Activated CD4-positive, alpha-beta memory T cell treated with anti-CD3 and anti-CD28 coated beads for 36 hours (primary cell): ENCODE measurements at regions not wholly inside any gene's neighbourhood (a gene's known extent, or its start where the extent isn't known, plus 50 kb on each side); places are given as distances from the start of the nearest gene placed in this dataset.

ENCODE experiments used
- CTCF ChIA-PET: fragments of 350-600 bp; sonication (Branson Sonifier 250); formaldehyde crosslinking; loops from one replicate; lab custom pipeline; 2021; ENCODE audit warnings: antibody characterized with exemption, inconsistent platforms; lab: Charles Lee
- POLR2A ChIA-PET: fragments of 350-600 bp; sonication (Branson Sonifier 250); formaldehyde crosslinking; loops from one replicate; lab custom pipeline; 2021; ENCODE audit warnings: antibody characterized with exemption; lab: Charles Lee
- DNase-seq: peaks from one replicate; pipeline ENCODE4 v3.0.0-alpha.2; 2020
- H3K27ac Mint-ChIP-seq: one replicate; pipeline ENCODE4 v1.8.0; 2021; ENCODE audit warnings: mixed read lengths
- H3K27me3 Mint-ChIP-seq: one replicate; pipeline ENCODE4 v1.8.0; 2021; ENCODE audit warnings: mixed read lengths
- H3K36me3 Mint-ChIP-seq: one replicate; pipeline ENCODE4 v1.8.0; 2021; ENCODE audit warnings: mixed read lengths
- H3K4me1 Mint-ChIP-seq: one replicate; pipeline ENCODE4 v1.8.0; 2021; ENCODE audit warnings: low read depth, mixed read lengths
- H3K4me3 Mint-ChIP-seq: one replicate; pipeline ENCODE4 v1.8.0; 2021; ENCODE audit warnings: mild to moderate bottlenecking, mixed read lengths
- H3K9me3 Mint-ChIP-seq: one replicate; pipeline ENCODE4 v1.8.0; 2021; ENCODE audit warnings: mixed read lengths
- intact Hi-C: fragments of 100-400 bp; cut with micrococcal nuclease; formaldehyde crosslinking; loops from one replicate; pipeline ENCODE4 v1.15.1; 2023

DNA sequence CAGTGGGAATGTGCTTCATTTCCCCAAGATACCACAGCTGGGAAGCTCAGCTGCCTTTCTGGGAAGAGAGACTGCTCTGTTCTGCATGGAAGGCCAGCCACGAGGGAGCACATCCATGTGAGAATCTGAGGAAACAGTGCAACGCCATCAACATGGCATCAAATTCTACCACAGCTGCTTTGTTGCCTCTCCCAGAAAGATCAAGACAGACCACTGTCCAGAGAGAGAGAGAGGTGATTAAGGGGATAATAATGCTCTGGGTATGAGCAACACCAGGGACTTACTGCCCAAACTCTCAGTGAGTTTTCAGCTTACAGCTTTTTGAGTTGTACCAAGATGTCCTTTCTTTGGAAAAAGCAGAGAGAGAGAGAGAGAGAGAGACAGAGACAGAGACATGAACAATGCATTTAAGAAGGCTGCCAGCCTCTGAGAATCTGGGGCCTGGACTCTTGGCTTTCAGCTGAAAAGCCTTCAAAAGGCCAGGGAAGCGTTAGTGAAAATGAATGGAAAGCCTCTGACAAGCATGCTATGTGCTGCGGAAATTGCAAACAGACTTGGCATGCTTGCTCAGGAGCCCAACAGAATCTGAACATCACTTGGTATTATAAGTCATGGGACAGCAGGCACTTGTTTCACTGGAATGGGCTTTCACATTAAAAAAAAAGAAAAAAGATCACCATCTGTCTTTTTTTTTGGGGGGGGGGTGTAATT, 223.1 kb downstream of the MAP2K6 start:
- H3K27me3 Mint-ChIP-seq, result no peaks in the 10 kb centered on the region
- H3K4me1 Mint-ChIP-seq, result no peaks in the 10 kb centered on the region
- DNase-seq, result no peak
- peaks cover 8% of the 10 kb centered on the region for H3K9me3 Mint-ChIP-seq
- ChIA-PET CTCF (interaction anchor here (1.1 kb wide), 1 partner anchor 30 kb away, joined by 4 read pairs; no protein-coding TSS in a partner anchor), POLR2A (no interaction called here)
- no peak overlapping the region for H3K4me3 Mint-ChIP-seq
- H3K36me3 Mint-ChIP-seq, result no peaks in the 10 kb centered on the region
- no peak overlapping the region for H3K27ac Mint-ChIP-seq
- intact Hi-C loops, result no loop called here

DNA sequence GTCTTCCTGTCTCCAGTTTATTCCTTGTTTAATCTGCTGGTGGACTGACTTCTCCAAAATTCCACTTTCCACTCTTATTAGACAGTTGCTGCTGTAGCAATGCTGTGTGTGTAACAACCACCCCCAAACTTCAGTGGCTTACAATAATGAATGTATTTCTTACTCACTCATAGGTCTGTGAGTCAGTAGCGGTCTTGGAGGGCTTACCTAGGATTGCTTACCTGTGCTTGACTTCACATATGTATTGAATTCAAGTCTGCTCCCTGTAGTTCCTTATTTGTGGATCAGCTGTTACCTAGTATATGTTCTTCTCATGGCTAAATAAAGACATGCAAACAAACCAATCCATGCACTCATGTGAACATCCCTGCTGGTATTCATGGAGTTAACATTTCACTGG, 224.6 kb downstream of the MAP2K6 start:
- H3K36me3 Mint-ChIP-seq, result no peaks in the 10 kb centered on the region
- H3K4me3 Mint-ChIP-seq, result no peak overlapping the region
- H3K4me1 Mint-ChIP-seq, result no peaks in the 10 kb centered on the region
- H3K27me3 Mint-ChIP-seq, result no peaks in the 10 kb centered on the region
- H3K27ac Mint-ChIP-seq, result no peak overlapping the region
- CTCF ChIA-PET, result no interaction called here
- H3K9me3 Mint-ChIP-seq, result peaks cover 1% of the 10 kb centered on the region
- POLR2A ChIA-PET, result no interaction called here
- intact Hi-C loops, result no loop called here
- DNase-seq, result no peak

DNA sequence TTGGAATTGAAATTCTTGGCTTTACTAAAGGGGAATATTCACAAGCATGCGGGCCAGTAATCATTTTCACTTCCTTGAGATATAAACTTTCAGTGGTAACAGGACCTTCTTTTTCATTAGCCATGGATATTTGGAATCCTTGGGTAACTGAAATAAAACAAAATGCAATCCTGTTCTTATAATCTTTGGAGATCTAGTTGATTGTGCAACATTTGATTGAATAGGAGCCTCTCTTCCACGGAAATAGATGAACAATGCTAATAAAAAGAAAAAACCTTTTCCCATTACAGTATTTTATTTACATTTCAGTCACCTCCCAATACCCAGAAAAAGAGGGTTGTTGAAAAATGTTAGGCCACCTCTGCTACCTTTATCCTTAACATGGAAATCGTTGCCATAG, 225.6 kb downstream of the MAP2K6 start:
- ChIA-PET POLR2A (no interaction called here), CTCF (interaction anchor here (1.0 kb wide), 1 partner anchor 33 kb away, joined by 3 read pairs; no protein-coding TSS in a partner anchor)
- Mint-ChIP-seq H3K27ac (no peak overlapping the region), H3K27me3 (no peaks in the 10 kb centered on the region), H3K36me3 (no peaks in the 10 kb centered on the region), H3K4me3 (no peak overlapping the region), H3K9me3 (no peaks in the 10 kb centered on the region), H3K4me1 (no peaks in the 10 kb centered on the region)
- DNase-seq, result no peak
- intact Hi-C loops, result no loop called here

DNA sequence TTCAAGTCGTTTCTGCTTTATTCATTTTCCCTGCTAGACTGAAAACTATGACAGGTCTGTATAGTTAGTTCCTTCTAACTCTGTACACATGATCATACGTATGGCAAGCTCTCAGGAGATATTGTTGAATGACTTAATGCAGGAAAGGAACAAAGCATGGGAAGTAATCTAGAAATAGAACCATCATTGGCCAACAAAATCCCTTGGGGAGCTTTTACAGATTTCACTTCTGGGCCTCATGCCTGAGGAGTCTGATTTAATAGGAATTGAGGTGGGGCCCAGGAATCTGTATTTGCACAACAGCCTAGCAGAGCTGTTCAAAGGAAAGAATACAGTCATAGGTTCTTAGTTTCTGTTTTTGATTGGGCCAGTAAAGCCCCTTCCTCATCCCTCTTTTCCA, 229.2 kb downstream of the MAP2K6 start:
- no peak overlapping the region for H3K27ac Mint-ChIP-seq
- H3K36me3 Mint-ChIP-seq, result no peaks in the 10 kb centered on the region
- intact Hi-C loops, result no loop called here
- no peaks in the 10 kb centered on the region for H3K4me1 Mint-ChIP-seq
- CTCF ChIA-PET, result no interaction called here
- no peaks in the 10 kb centered on the region for H3K9me3 Mint-ChIP-seq
- no peak overlapping the region for H3K4me3 Mint-ChIP-seq
- POLR2A ChIA-PET, result no interaction called here
- no peak for DNase-seq
- no peaks in the 10 kb centered on the region for H3K27me3 Mint-ChIP-seq

DNA sequence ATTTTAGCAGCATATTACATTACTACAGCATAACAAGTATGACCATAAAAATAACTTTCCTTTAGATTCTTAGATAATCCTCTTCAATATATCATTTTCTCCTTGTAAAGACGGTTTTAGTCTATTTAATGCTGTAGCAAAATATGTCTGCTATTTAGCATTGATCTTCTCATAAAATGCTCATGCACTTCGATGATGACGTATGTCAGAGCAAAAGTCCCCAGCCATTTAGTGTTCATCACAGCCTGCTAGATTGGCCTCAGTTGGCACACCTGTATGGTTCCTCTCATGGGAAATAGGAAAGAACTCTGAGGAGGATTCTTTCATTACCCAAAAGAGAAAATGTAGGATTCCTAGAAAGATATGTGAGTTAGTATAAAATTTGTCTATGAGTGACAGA, 232.2 kb downstream of the MAP2K6 start:
- ChIA-PET POLR2A (no interaction called here), CTCF (no interaction called here)
- H3K36me3 Mint-ChIP-seq, result no peaks in the 10 kb centered on the region
- H3K4me3 Mint-ChIP-seq, result no peak overlapping the region
- no peak overlapping the region for H3K27ac Mint-ChIP-seq
- no peaks in the 10 kb centered on the region for H3K27me3 Mint-ChIP-seq
- no peaks in the 10 kb centered on the region for H3K4me1 Mint-ChIP-seq
- DNase-seq, result no peak
- intact Hi-C loops, result no loop called here
- no peaks in the 10 kb centered on the region for H3K9me3 Mint-ChIP-seq

DNA sequence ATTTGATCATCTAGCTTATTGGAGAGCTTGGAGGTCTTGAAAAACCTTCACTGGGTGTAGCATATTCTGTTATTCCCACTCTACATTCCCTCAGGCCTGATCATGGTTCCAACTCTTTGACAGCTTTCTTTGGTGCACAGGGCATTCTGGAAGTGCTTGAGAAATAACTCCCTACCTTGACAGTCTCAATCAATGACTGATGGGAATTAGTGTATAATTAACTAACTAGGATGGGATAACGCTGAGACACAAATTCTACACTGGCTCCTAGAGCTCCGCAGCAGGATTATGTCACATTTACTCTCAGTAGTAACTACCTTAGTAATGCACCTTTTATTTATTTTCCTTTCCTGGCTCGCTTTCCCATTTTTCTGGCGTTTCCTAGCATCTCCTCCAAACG, 236.4 kb downstream of the MAP2K6 start:
- DNase-seq, result no peak
- CTCF ChIA-PET, result no interaction called here
- H3K4me1 Mint-ChIP-seq, result no peaks in the 10 kb centered on the region
- no peak overlapping the region for H3K4me3 Mint-ChIP-seq
- no peaks in the 10 kb centered on the region for H3K36me3 Mint-ChIP-seq
- H3K27ac Mint-ChIP-seq, result no peak overlapping the region
- no peaks in the 10 kb centered on the region for H3K27me3 Mint-ChIP-seq
- intact Hi-C loops, result no loop called here
- no peaks in the 10 kb centered on the region for H3K9me3 Mint-ChIP-seq
- POLR2A ChIA-PET, result no interaction called here

DNA sequence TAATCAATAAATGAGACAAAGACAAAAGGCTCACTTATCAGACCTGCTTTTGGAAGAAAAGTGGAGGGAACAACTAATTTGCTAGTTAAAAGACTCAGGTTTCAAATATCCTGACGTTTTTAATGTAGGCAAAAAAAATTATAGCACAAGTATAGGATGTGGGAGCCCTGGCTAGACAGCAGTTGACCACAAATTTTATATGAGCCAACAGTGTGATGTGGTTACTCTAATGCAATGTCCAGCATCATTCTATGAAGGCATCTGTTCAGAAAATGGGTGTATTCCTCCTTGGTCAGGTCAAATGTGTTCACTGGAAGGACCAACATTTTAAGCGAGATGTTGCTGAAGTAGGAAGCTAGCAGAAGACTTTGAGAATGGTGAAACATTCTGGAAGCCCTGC, 237.4 kb downstream of the MAP2K6 start:
- no peaks in the 10 kb centered on the region for H3K27me3 Mint-ChIP-seq
- H3K27ac Mint-ChIP-seq, result no peak overlapping the region
- H3K9me3 Mint-ChIP-seq, result no peaks in the 10 kb centered on the region
- POLR2A ChIA-PET, result no interaction called here
- intact Hi-C loops, result no loop called here
- no peaks in the 10 kb centered on the region for H3K4me1 Mint-ChIP-seq
- CTCF ChIA-PET, result no interaction called here
- H3K4me3 Mint-ChIP-seq, result no peak overlapping the region
- DNase-seq, result no peak
- no peaks in the 10 kb centered on the region for H3K36me3 Mint-ChIP-seq

DNA sequence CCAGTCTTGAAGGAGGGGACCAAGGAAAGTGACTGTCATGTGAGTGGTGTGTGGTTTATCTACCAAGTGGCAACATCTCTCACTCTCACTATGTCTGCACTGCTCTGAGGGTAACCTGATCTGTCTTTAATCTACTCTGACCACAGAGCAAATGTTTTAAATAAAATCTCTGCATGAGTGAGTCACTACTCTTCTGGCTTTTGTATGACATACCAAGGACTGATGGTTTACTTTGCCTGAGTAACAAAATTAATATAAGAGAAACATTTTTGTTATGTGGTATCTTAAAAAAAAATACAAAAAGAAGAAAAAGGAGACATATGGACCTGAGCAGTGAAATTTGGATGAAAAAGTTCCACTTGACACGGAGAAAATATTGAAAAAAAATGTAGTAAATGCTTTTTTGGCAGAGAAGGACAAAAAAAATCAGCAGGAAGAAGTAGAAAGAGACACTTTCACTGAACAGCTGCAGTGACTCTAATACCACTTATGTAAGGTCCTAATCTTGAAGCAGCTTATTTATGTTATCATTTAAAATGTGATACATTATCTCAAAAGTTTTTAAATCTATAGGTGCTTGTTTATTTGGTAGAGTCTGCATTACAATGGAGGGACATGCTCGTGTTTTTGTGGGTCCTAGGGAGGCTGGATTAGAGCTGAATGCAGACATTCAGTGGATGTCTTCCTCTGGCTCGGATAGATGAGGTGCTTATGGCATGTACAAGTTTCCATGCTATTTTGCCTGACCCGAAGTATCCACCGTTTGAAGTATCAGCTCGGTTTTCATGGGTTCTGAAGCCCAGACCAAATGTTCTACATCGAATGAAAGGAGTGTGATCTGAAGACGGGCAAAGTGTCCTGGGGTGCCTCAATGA, 240.7 kb downstream of the MAP2K6 start:
- Mint-ChIP-seq H3K9me3 (no peaks in the 10 kb centered on the region), H3K4me3 (no peak overlapping the region), H3K27ac (no peak overlapping the region), H3K36me3 (no peaks in the 10 kb centered on the region), H3K27me3 (no peaks in the 10 kb centered on the region), H3K4me1 (no peaks in the 10 kb centered on the region)
- no peak for DNase-seq
- ChIA-PET CTCF (no interaction called here), POLR2A (no interaction called here)
- intact Hi-C loops, result no loop called here

DNA sequence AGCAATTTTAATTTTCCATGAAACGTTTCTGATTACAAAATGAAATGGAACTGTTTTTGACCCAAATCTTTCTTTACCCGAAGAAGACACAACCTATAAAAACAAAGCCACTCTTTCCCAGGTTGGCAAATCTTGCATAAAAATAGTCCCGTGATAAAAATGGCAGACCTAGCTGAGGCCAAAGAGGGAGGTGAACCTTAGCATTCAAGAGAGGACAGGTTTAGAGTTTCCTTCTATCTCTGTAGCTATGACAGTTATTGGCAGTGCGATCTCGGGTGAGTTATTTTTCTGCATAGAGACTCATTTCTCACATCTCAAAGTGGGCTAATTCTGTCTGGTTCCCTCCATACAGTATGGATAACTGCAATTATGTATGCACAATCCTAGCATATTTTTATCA, 241.4 kb downstream of the MAP2K6 start:
- Mint-ChIP-seq H3K9me3 (no peaks in the 10 kb centered on the region), H3K4me3 (no peak overlapping the region), H3K4me1 (no peaks in the 10 kb centered on the region), H3K27ac (no peak overlapping the region), H3K27me3 (peaks cover 1% of the 10 kb centered on the region), H3K36me3 (no peaks in the 10 kb centered on the region)
- ChIA-PET POLR2A (no interaction called here), CTCF (no interaction called here)
- DNase-seq, result no peak
- intact Hi-C loops, result no loop called here

DNA sequence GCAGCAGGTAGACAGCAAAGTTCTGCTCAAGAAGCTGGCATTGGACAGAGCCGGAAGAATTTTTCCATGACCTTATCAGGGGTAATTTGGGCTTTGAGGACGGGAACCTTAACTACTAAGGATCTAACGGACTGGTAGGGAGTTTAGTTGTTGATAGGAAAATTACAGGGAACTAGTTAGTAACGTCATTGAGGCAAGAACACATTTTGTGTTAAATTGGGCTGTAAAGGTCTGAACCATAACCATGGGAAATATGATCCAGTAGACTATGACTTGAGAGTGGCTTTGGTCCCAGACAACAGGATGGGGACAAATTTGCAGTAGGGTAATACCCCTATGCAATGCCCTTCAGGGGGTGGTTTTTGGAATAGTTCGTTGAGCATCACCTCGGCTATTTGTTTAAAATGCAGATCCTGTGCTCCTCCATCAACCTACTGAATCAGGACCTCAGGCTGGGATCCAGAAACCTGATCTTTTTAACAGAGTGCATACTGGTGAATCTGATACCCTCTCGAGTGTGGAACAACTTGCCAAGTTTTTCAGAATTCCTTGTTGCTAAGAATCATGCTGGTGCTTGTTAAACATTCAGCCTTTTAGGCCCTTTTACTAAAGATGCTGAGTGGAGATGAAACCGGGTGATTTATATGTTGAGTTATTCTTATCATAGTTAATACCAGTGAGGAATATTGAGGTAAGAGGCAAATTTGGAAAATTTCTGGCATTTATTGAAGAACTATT, 255.1 kb downstream of the MAP2K6 start:
- ChIA-PET POLR2A (no interaction called here), CTCF (no interaction called here)
- DNase-seq, result no peak
- Mint-ChIP-seq H3K9me3 (peaks cover 4% of the 10 kb centered on the region), H3K4me3 (no peak overlapping the region), H3K4me1 (no peaks in the 10 kb centered on the region), H3K36me3 (no peaks in the 10 kb centered on the region), H3K27ac (no peak overlapping the region), H3K27me3 (no peaks in the 10 kb centered on the region)
- intact Hi-C loops, result no loop called here

DNA sequence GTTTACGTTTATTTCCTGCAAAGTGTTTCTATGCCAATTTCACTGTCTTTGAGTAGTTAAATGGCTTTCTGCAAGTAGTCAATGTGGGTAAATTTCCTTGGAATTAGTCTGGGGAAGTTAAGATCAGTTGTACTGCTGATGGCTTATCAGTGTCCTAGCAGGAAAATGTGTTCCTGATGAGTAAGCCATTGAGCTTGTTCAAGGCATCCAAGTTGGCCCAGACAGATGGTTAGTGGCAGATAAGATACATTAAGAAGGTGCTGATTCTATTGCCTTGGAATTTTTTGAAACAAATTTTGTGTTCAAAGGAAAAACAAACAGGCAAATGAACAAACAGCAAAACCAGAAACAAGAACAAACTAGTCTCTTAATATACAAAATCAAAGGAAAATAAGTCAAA, 258.4 kb downstream of the MAP2K6 start:
- Mint-ChIP-seq H3K27ac (no peak overlapping the region), H3K27me3 (no peaks in the 10 kb centered on the region)

DNA sequence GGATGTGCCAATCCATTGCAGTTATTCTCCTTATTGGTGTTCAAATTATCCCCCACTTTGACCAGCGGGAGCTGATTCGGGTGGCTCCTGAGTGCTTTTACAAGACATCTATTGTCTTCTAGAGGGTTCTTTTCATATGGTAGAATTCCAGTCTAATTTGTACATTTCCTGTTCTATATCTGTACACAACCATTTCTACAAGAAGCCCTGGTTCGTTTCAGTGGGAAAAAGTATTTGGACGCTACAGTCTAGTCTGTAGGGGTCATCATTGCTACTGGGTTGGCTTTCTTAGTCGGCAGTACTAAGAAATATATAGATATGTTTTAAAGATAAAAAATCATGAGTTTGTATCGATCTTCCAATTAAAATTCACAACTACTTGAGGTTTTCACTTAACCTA, 262.6 kb downstream of the MAP2K6 start:
- CTCF ChIA-PET, result no interaction called here
- Mint-ChIP-seq H3K4me1 (no peaks in the 10 kb centered on the region), H3K27ac (no peak overlapping the region), H3K4me3 (no peak overlapping the region), H3K9me3 (no peaks in the 10 kb centered on the region), H3K27me3 (no peaks in the 10 kb centered on the region), H3K36me3 (no peaks in the 10 kb centered on the region)
- POLR2A ChIA-PET, result no interaction called here
- intact Hi-C loops, result no loop called here
- DNase-seq, result no peak

More for the DNA sequence above, 258.4 kb downstream of the MAP2K6 start:
- DNase-seq, result no peak
- Mint-ChIP-seq H3K4me3 (no peak overlapping the region), H3K36me3 (no peaks in the 10 kb centered on the region), H3K4me1 (no peaks in the 10 kb centered on the region), H3K9me3 (peaks cover 4% of the 10 kb centered on the region)
- CTCF ChIA-PET, result no interaction called here
- POLR2A ChIA-PET, result no interaction called here
- intact Hi-C loops, result no loop called here
